ENCODE measurements at regions not wholly inside any gene's neighbourhood (a gene's known extent, or its start where the extent isn't known, plus 50 kb on each side); places are given as distances from the start of the nearest gene placed in this dataset.

- no peak for DNase-seq
These were observed 253.8 kb downstream of the TNS1 start for GRCh38 chr2:217749008-217749407.

- DNase-seq, result no peak
These were observed 256.0 kb downstream of the TNS1 start for GRCh38 chr2:217746808-217747207.

- DNase-seq, result peak in 1 of 2 experiments; percentile 21
These were observed 258.6 kb downstream of the TNS1 start for GRCh38 chr2:217743966-217744761.

DNA sequence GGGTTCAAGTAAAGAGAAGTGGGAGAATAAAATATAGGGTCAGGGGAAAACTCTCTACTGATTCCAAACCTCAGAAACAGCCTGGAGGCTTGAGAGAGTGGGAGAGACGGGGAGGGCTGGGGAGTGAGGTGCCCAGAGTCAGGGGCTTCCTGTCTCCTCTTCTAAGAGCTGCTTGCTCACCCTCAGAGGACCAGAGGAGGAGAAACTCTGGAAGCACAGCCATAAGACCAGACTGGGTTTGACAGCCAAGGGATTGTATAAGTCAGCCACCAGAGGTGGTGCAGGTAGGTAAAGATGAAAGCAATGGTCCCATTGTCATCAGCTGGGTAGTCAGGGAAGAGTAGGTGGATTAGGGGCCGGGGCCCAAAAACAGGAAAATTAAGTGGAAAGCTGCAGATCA, 259.4 kb downstream of the TNS1 start:
- no peak for DNase-seq

GRCh38 chr2:217742841-217743240, 260.0 kb downstream of the TNS1 start:
- DNase-seq, result no peak

DNA sequence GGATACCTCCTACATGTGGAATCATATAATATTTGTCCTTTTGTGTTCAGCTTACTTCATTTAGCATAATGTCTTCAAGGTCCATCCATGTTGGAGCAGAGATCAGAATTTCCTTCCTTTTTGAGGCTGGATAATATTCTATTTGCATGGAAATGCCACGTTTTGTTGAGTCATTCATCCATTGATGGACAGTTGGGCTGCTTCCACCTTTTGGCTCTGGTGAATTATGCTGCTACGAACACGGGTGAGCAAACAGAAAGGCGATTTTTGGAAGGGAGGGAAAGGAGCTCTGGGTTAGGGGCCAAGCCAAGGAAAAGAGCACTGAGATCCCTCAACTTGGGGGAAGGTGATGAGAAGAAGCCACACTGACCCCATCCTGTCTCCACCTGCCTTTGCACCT, 260.5 kb downstream of the TNS1 start:
- no peak for DNase-seq

GRCh38 chr2:217741381-217741955, 261.3 kb downstream of the TNS1 start:
- DNase-seq, result no peak

DNA sequence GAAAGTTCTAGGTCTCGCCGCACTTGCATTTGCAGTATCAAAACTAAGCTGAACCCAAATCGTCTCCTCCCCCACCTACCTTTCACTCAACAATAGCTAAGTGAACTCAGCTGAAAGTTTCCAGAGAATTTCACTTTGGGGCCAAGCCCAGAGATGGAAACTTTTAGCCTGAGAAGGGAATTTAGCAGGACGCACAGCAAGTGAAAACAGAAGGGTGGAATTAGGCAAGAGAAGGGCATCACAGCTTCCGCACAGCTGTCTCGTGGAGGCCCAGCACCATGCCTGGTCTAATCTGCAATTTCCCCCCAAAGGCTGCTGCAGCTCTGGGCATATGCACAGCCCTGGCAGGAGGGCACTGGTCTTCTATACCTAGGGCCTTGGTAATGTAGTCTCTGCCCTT, 262.0 kb downstream of the TNS1 start:
- no peak for DNase-seq

GRCh38 chr2:217740178-217740577, 262.6 kb downstream of the TNS1 start:
- DNase-seq, result no peak

GRCh38 chr2:217739741-217740140, 263.1 kb downstream of the TNS1 start:
- no peak for DNase-seq

- no peak for DNase-seq
These were observed 264.7 kb downstream of the TNS1 start for GRCh38 chr2:217738061-217738460.

- no peak for DNase-seq
These were observed 265.8 kb downstream of the TNS1 start for GRCh38 chr2:217736776-217737550.

- no peak for DNase-seq
These were observed 266.9 kb downstream of the TNS1 start for GRCh38 chr2:217735899-217736298.

DNA sequence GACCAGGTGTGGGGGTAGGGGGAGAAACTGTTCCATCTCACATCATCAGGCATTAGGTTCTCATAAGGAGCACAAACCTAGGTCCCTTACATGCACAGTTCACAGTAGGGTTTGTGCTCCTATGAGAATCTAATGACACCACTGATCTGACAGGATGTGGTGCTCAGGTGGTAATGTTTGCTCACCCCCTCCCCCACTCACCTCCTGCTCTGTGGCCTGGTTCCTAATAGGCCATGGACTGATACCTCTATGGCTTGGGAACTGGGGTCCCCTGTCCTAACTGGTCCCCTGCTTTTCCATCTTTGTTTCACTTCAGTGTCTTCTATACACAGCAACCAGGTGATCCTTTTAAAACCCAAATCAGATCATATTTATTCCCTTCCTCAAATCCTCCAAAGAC, 267.8 kb downstream of the TNS1 start:
- no peak for DNase-seq

- no peak for DNase-seq
These were observed 269.3 kb downstream of the TNS1 start for GRCh38 chr2:217733461-217733860.

- DNase-seq, result no peak
These were observed 269.8 kb downstream of the TNS1 start for GRCh38 chr2:217732992-217733391.

GRCh38 chr2:217731805-217732204, 271.0 kb downstream of the TNS1 start:
- DNase-seq, result no peak

- peak; percentile 22 to 64 for DNase-seq
These were observed 273.3 kb downstream of the TNS1 start for GRCh38 chr2:217729421-217730053.

- DNase-seq, result no peak
These were observed 275.0 kb downstream of the TNS1 start for GRCh38 chr2:217727801-217728200.

GRCh38 chr2:217725409-217725808, 277.4 kb downstream of the TNS1 start:
- no peak for DNase-seq

DNA sequence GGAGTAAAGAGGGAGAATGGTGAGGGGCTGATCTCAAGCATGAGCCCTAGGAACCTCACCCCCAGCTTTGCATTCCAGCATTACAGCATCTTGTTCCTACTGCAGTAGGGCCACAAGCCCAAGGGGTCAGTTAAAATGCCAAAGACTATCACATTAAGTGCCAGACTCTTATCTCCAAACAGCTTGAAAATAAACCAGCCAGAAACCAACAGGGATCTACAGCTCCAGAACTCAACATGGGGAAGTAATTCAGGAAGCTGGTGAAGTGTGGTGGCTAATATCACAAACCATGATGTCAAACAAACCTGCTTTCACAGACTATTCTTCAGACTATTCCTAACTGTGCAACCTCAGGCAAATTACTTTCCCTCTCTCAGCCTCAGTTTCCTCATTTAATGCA, 278.3 kb downstream of the TNS1 start:
- DNase-seq, result no peak

DNA sequence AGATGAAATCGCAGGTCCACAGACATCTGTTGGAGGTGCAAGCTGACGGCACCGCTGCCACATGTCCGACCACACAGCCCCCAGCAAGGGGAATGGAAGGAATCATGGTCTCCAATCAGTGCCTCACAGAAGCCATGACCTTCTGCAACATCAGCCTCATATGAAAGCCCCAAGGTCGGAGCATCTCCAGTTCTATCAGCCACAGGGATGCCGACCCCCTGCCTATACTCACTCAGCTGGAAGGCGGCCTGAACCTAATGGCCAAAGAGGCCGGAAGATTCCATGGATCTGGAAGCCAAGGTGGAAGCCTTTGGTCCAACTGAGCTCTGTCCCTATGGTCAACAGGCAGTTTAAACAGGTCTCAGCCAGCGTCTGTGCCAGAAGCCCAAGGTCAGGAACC, 278.8 kb downstream of the TNS1 start:
- no peak for DNase-seq

DNA sequence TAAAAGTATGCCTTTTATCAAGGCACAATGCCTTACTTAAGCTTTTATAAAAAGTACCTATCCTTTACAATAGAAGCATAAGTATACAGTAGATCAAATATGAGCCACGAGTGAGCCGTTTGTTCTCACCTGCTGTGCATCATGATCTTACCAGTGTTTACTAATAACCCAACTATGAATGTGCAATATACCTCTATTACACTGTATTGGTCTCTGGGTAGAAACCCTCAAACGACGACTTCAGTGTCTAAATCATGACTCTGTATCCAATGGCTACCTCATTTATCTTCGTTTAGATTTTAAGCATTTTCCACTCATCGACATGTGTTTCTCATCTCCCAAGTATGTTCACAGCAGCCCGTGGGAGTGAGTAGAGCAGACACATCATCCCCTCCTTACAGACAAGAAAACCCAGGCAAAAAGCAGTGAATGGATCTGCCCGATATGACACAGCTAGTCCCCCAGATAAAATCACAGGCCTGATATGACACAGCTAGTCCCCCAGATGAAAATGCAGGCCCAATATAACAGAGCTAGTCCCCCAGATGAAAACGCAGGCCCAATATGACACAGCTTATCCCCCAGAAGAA, 279.8 kb downstream of the TNS1 start:
- DNase-seq, result no peak

Data from NCI-H2081 (cell line).